Right ventricle myocardium superior (tissue), 1 donor: ENCODE measurements at regions not wholly inside any gene's neighbourhood (a gene's known extent, or its start where the extent isn't known, plus 50 kb on each side); places are given as distances from the start of the nearest gene placed in this dataset.

Source experiments
- ATAC-seq: fragments of 200-7000 bp; cut with Tn5 transposase; one replicate; pipeline ENCODE4 v1.9.1; 2020; ENCODE audit warnings: mild to moderate bottlenecking; ENCODE audit not compliant: poor library complexity
- DNase-seq: peaks from one replicate; pipeline ENCODE4 v3.0.0-alpha.2; 2020
- intact Hi-C: fragments of 100-400 bp; cut with DNase I; formaldehyde crosslinking; loops from one replicate; pipeline ENCODE4 v1.11.2; 2022
- donor health status: DM: no; HTN: yes; CAD: no; lungs with severe emphysema.

DNA sequence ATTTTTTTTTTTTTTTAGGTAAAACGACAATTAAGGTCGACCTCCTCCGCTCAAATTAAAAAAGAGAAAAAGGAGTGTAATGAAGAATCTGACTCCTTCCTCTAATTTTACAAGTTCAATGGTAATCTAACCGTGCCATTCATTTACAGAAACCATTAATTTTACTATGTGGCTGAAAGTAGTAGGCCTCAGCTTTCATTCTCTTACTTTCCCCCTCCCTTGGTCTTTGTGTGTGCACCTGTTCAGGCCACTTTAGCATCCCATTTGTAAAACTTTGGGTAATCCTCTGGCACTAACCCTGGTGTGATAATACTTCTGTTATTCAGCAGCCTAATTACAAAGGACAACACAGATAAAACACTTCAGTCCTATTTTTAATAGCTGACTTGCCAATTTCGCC, 128.1 kb downstream of the ASCL1 start:
- no peak for DNase-seq
- intact Hi-C loops: no loop called here
- ATAC-seq: no peak

DNA sequence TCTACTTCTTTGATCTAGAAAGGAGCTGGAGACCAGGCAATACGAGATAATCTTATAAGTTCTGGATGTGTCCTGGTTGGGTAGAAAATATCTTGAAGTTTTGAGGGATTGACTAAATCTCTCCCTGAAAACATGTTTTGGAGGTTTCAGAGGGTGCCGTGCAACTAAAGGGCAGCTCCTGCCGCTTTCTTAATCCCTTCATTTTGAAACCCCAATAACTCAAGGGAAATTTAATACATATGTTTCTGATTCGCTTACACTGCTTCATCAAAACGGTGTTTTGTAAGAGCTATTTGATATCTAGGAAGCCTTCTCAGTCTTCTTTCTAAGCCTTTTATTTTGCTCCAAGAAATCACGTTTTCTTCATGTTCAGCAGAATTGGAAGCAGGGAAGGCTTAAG, 129.0 kb downstream of the ASCL1 start:
- no peak for DNase-seq
- intact Hi-C loops: no loop called here
- no peak for ATAC-seq

DNA sequence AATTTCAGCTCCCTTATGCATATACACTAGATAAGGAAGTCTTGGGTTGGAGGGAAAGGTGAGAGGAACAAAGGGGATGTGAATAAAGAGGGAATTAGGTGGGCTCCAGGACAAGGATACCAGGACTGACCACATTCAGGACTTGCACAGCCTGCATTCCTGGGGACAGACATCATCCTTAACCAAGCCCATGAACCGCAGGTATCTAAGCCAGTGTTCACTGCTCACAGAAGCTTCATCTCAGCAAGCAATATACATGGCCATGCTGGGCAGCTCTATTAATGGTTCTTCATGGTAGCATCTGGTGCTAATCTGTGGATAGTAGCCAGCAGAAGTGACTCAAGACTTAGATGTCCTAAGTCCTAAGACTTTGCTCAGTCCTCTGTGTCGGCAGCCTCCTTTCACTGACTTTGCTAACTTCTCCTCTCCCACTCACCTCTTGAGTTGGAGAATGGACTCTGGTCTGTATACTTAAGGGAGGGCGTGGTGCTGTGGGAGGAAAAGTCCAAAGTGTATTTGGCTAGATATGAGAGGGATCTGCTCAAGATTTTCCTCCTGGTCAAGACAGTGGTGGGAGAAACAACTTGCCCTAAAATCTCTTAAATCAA, 136.1 kb downstream of the ASCL1 start:
- ATAC-seq (no peak), DNase-seq (no peak)
- intact Hi-C loops: no loop called here

DNA sequence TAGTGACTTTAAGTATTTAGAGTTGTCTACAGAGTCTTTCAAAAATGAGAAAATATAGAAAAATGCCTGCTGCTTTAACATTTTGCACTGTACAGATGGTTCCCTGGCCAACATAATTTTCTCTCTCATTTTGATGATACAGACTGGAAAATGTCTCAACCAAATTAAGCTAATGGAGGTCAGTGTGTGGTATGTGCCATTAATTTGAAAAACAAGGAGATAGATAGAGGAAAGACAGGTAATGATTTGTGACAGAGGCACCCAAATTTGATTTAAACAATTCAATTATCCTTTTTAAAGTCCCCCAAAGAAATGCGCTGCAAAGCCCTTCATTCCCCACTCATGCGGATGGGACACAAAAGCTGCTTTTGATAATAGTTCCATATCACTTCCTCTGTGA, 140.0 kb downstream of the ASCL1 start:
- no peak for ATAC-seq
- intact Hi-C loops: no loop called here
- no peak for DNase-seq

DNA sequence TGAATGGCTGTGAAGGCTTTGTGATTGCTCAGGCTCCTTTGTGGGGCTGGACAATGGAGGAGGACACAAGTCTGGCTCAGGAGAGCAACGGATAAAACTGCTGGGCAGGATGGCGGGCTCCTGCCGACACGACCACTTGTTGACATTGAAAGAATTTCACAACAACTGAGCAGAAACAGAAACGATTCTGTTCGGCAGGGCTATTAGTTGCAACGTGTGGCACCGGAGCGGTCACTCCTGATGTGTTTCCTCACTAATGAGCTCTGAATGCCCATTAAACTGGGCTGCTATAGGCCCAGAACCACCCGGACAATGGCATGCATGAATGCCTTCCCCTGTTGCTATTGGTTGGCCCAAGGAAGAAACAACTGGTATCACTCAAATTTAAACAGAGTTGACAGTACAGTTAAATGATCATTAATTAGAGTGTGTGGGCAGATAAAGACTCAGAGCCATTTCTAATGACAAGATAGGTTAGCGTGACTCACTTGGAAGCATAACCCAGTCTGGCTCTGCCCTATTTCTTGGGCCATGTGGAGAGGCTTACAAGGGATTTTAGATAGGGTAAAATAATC, 142.9 kb downstream of the ASCL1 start:
- intact Hi-C loops: no loop called here
- no peak for ATAC-seq

DNA sequence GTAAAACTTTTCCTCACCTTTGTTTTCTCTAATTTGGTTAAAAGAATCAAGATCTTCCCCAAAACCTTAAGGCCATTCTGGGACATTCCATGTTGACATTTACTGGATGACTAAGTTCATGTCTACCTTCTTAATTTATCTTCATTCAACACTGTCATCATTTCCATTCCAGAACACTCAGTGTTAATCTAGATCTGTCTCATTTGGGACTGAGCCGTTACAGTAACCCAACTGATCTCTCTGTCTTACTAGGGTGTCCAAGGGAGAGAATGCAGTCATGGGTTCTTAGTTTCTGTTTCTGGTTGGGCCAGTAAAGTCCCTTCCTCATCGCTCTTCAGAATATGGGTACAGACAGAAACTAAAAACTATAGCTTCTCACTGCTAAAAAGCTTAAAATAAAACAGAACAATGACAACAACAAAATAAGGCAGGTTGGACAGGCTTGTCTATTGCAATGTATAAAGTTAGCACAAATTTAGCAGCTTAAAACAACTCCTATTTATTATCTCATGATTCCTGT, 144.8 kb downstream of the ASCL1 start:
- ATAC-seq: no peak
- intact Hi-C loops: no loop called here
- DNase-seq: no peak

More for the DNA sequence above, 142.9 kb downstream of the ASCL1 start:
- DNase-seq: no peak

DNA sequence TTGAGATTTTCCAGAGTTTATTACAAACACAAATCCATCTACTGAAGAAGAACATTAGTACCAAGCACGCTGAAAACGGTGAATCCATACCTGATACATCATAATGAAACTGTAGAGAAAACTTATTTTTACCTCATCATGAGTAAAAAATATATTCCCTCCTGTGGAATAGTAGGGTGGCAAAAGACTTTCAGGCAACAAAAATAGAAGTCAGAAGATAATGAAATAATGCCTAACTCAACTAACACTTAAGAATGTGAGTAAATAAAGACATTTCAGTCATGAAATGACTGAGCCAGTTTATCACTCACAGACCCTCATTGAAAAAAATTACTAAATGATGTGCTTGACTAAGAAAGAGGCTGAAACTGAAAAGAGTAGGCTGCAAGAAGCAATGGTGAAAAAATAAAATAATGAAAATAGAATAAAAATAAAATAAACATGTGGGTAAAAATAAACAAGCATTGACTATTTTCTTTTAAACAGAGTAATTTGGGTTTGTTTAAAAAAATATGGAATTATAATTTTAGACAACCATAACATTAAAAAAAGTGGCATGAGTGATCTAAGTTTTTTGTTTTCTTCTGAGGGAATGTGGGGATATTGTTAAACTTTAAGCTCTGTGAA, 148.6 kb downstream of the ASCL1 start:
- ATAC-seq (no peak), DNase-seq (no peak)
- intact Hi-C loops: no loop called here

DNA sequence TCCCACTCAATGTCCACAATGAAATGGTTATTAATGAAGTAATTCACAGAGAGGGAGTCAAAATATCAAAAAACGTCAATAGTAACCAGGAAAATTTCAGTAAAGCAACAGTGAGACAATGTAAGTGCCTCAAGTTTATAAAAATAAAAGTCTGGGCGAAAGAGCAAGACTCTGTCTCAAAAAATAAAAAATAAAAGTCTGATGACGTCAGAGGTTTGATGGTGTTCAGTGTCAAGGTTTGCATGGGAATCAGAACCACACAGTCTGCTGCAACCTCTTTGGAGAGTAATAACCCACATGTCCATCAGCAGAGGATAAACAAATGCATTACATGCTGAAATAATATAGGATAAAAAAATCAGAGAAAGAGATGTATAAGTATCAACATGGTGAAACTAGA, 152.4 kb downstream of the ASCL1 start:
- intact Hi-C loops: no loop called here
- DNase-seq: no peak
- ATAC-seq: no peak

DNA sequence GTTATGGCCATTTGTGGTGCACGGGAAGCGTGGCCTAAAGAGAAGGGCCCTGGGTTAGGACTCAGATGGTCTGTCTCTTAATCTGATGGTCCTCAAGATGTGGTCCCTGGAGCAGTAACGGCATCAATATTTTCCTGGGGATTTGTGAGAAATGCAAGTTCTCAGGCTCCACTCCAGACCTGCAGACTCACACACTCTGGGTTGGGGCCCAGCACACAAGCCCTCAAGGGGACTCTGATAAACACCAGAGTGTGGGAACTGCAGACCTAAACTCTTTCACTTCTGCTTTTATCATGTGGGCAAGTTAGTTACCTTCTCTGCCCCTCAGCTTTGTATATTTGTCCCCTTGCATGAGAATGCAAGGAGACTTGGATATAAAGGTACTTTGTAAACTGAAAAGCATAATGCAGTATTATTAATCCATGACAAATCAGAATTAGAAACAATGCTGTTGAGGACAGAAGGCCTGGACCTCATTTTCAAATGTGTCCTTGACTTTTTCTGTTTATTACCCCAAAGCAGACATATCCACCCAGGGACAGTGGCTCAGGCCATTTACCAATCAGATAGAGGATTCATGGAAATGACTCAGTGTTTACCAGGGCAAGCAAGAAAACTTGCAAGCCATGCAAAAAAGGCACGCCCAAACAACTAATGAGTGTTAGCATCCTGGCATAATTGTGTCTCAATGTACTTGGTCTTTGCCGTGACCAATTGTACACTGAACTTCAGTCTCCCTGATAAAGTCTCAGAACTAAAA, 157.0 kb downstream of the ASCL1 start:
- DNase-seq: no peak
- no peak for ATAC-seq
- intact Hi-C loops: no loop called here

DNA sequence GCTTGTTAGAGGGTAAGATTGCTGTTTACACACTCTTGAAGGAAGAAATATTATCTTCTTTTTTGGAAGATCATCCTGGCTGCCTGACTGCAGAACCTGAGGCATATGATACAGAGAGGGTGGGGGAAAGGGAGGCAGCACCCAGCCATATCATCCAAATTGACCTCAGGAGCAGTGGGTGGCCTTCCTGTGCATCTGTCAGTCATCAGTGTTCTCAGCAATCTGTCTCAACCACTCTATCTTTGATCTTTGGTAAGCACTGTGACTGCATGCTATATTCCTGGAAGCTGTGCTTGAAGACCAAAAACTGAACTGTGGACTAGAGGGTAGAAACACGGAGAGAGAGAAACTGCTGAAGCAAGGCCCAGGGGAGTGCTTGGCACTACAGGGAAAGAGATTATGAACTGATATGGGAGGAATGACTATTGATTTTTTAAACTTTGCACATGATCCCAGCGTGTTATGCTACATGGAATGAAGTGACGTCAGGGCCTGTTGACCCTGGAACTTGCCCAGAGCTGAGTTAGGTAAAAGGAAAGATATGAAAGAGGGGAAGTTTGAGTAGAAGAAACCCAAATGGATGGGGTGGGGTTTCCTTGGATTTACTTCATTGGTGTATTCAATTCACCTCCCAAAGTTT, 171.5 kb downstream of the ASCL1 start:
- intact Hi-C loops: no loop called here
- ATAC-seq (no peak), DNase-seq (no peak)

DNA sequence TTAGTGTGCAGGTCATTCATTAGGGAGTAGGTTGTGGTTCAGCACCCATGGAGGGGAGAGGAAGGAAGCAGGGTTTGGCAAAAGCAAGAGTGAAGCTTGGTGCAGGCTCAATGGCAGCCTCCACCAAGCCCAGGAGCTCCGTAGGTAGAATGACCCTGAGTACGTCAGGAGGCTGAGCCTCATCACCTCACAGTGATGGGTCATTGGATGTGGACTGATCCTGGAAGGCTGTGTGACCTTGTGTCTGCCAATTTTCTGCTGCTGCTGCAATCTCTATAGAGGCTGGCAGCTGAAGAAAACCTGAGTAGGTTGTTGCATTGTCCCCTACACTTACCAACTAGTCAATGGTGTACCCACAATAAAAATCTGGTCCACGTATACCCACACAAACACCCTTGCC, 173.1 kb downstream of the ASCL1 start:
- ATAC-seq (no peak), DNase-seq (no peak)
- intact Hi-C loops: no loop called here

DNA sequence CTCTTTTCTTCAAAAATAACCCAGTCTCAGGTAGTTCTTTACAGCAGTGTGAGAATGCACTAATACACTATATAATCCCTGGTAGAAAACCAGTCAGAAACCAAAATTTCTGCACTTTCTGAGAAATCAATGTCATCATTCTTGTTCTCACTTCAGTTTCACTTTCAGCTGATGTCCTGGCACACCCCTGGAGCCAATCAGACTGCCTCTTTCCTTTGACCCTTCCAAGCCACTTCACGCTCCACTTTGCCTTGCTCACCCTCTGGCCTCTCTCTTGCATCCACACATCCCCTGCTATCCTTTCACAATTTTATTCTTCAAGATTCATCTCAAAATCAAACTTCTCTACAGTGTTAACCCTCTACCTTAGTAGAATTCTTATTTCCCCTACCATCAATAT, 181.1 kb downstream of the ASCL1 start:
- DNase-seq (no peak), ATAC-seq (no peak)
- intact Hi-C loops: no loop called here

DNA sequence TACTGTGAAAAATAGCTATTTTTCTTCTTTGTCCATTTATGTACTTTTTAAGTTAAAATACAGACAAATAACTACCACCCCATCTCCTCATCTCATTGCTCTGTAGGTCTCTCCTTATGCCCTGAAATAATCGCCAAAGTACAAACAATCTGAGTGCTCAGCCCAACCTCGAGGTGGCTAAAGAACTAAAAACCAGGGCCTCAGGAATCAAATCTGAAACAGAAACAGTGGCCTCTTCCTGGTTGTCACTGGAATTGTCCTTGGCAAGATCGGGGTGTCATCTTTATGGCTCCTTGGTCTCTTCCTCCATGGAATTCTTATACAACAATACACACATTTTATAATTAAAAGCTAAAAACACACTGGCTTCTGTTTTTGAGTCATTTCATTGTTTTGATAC, 182.4 kb downstream of the ASCL1 start:
- intact Hi-C loops: no loop called here
- DNase-seq: no peak
- ATAC-seq: no peak

DNA sequence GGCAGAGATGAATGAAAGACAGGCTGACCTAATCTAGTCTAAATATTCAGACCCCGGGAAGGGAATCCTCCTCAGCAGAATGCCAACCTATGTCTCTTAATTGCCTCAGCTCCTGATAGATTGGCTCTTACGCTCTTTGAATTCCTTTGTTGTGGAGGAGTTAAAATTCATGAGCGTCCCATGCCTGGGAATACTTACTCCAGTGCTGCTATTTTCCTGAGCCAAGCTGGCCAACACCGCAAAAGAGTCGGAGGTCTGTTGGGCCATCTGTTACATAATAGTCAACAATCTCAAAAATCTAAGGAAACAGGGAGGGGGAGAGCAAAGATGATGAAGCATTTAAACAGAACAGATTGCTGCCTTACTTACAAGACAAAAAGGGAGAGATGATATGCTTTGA, 182.8 kb downstream of the ASCL1 start:
- intact Hi-C loops: no loop called here
- no peak for ATAC-seq
- DNase-seq: no peak

DNA sequence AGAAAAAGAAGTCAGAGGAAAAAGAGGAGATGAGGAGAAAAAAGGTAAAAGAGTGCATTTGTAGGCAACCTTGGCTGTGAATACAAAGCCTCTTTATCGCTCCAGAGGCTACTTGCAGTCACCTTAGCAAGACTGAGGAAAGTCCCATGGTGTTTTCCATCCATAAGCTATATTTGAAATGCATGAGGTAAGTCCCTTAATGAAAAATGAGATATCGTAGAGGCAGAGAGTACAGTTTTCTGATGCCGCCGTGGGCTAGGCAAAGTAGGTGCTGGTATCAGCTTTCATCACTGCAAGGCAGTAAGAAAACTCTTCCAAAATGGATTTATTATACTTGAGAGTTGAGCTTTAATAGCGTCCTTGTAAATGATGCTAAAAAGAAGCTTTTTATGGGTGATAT, 186.8 kb downstream of the ASCL1 start:
- intact Hi-C loops: no loop called here
- ATAC-seq (no peak), DNase-seq (no peak)

DNA sequence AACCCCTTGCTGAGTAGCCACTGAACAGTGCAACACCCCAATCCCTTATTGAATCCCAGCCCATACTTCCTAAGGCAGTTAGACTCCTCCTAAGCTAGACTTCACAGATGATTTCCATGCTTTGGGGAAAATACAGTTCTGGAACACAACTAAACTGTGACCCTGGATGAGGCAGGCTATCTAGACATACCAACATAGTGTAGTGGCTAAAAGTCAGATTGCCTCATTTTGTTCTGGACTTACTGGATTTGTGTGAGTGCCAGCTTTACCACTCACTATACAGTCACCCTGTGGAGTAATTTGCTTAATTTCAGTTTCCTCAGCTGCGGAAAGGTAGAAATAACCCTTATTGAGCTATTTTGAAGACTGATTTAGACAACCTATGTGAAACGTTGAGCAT, 203.1 kb downstream of the ASCL1 start:
- intact Hi-C loops: no loop called here
- ATAC-seq (no peak), DNase-seq (no peak)

DNA sequence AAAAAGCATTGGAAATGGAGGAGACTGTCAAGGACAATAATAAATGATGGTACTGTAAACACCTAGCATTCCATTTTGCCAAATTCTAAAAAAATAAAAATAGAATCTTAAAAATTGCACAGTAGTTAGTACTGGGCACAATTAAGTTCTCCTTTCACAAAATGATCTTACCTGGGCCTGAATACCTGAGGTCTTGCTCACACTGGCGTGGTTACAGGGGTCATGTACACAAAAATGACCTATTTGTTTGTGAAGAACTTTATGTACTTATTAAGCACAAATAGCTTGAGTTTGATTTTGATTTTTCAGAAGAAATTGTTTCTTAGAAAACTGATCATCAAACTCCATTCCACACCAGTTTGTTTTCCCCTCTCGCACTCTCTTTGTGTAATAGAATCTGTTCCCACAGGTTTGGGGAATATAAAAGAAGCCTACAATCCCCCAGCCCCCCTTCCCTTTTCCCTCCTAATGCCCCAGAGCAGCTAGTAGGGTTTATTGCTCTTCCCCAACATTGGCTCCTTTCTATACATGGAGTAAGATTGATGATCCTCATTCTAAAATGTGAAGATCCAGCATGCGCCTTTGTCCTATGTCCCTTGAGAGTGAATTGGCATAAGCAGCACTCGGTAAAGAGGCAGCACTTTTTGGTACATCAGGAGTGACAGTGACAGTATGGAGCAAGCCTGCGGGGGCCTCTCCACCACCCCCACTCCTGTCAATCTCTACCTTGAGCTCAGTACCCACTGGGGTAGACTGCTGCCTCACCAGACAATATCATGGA, 204.3 kb downstream of the ASCL1 start:
- no peak for DNase-seq
- no peak for ATAC-seq
- intact Hi-C loops: no loop called here

DNA sequence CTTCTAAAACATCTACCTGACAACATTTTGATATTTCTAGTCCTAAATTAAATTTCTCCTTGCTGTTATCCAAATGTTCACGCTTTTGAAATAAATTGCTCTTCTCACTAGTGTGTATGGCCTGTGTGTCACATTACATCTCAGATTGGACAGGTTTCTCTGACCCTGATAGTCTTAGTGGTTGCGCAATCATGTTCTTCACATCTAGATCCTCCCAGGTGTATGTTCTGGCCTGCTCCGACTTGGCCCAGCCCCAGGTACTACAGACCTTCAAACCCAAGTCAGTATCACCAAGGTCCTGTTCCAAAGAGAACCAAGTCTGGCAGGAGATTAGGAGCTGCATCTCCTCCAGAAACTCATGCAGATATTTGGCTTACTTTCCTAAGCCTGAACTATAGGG, 209.5 kb downstream of the ASCL1 start:
- no peak for DNase-seq
- intact Hi-C loops: no loop called here
- ATAC-seq: no peak
